ENCODE measurements at regions not wholly inside any gene's neighbourhood (a gene's known extent, or its start where the extent isn't known, plus 50 kb on each side); places are given as distances from the start of the nearest gene placed in this dataset.
A peak's percentile ranks its signal among the peaks of the same experiment; 100 is the strongest.
"Not testable (repeated sequence)": the region's sequence is repeated elsewhere in the genome, so short reads cannot be mapped to it uniquely, and the experiment has no call there.

- H3K27ac Mint-ChIP-seq, result no peak overlapping the region
- POLR2A ChIA-PET, result no interaction called here
- H3K4me3 Mint-ChIP-seq, result no peak overlapping the region
- no peaks in the 10 kb centered on the region for H3K9me3 Mint-ChIP-seq (ENCODE audit: insufficient read depth)
- H3K4me1 Mint-ChIP-seq (ENCODE audit: low read depth), result peaks cover 3% of the 10 kb centered on the region
- DNase-seq (no peak), ATAC-seq (no peak)
- CTCF ChIA-PET, result no interaction called here
- H3K36me3 Mint-ChIP-seq (ENCODE audit: low read depth), result no peaks in the 10 kb centered on the region
- peaks cover 14% of the 10 kb centered on the region for H3K27me3 Mint-ChIP-seq (ENCODE audit: low read depth)
Measured at GRCh38 chr22:23438216-23438615, 141.9 kb downstream of the IGLL1 start.

GRCh38 chr22:23437779-23438178 lies 142.3 kb downstream of the IGLL1 start:
- Mint-ChIP-seq H3K4me3 (no peak overlapping the region), H3K27me3 (ENCODE audit: low read depth) (peaks cover 14% of the 10 kb centered on the region), H3K4me1 (ENCODE audit: low read depth) (peaks cover 7% of the 10 kb centered on the region), H3K27ac (no peak overlapping the region), H3K36me3 (ENCODE audit: low read depth) (no peaks in the 10 kb centered on the region), H3K9me3 (ENCODE audit: insufficient read depth) (no peaks in the 10 kb centered on the region)
- DNase-seq (no peak), ATAC-seq (no peak)
- ChIA-PET CTCF (no interaction called here), POLR2A (no interaction called here)

- H3K4me1 Mint-ChIP-seq (ENCODE audit: low read depth); H3K27ac Mint-ChIP-seq; POLR2A ChIA-PET; H3K36me3 Mint-ChIP-seq (ENCODE audit: low read depth); DNase-seq; H3K27me3 Mint-ChIP-seq (ENCODE audit: low read depth); CTCF ChIA-PET; ATAC-seq; H3K9me3 Mint-ChIP-seq (ENCODE audit: insufficient read depth); H3K4me3 Mint-ChIP-seq: not testable (repeated sequence)
Measured at GRCh38 chr22:23437107-23437395, 143.0 kb downstream of the IGLL1 start.

- H3K36me3 Mint-ChIP-seq (ENCODE audit: low read depth); H3K27ac Mint-ChIP-seq; H3K9me3 Mint-ChIP-seq (ENCODE audit: insufficient read depth); ATAC-seq; CTCF ChIA-PET; DNase-seq; H3K4me1 Mint-ChIP-seq (ENCODE audit: low read depth); POLR2A ChIA-PET; H3K27me3 Mint-ChIP-seq (ENCODE audit: low read depth); H3K4me3 Mint-ChIP-seq: not testable (repeated sequence)
Measured at GRCh38 chr22:23436354-23437106, 143.6 kb downstream of the IGLL1 start.

- H3K27me3 Mint-ChIP-seq (ENCODE audit: low read depth); H3K4me3 Mint-ChIP-seq; H3K9me3 Mint-ChIP-seq (ENCODE audit: insufficient read depth); H3K36me3 Mint-ChIP-seq (ENCODE audit: low read depth); H3K27ac Mint-ChIP-seq; H3K4me1 Mint-ChIP-seq (ENCODE audit: low read depth); POLR2A ChIA-PET; DNase-seq; ATAC-seq; CTCF ChIA-PET: not testable (repeated sequence)
Measured at GRCh38 chr22:23435186-23435585, 144.9 kb downstream of the IGLL1 start.

- Mint-ChIP-seq H3K27me3 (ENCODE audit: low read depth) (peaks cover 12% of the 10 kb centered on the region), H3K9me3 (ENCODE audit: insufficient read depth) (peaks cover 12% of the 10 kb centered on the region)
- H3K4me3 Mint-ChIP-seq; H3K4me1 Mint-ChIP-seq (ENCODE audit: low read depth); H3K27ac Mint-ChIP-seq; ATAC-seq; POLR2A ChIA-PET; CTCF ChIA-PET; DNase-seq; H3K36me3 Mint-ChIP-seq (ENCODE audit: low read depth): not testable (repeated sequence)
Measured at GRCh38 chr22:23434198-23434830, 145.8 kb downstream of the IGLL1 start.

GRCh38 chr22:23433127-23434005 lies 146.7 kb downstream of the IGLL1 start:
- H3K27me3 Mint-ChIP-seq (ENCODE audit: low read depth); POLR2A ChIA-PET; CTCF ChIA-PET; H3K4me1 Mint-ChIP-seq (ENCODE audit: low read depth); H3K36me3 Mint-ChIP-seq (ENCODE audit: low read depth): not testable (repeated sequence)
- ATAC-seq (peak; percentile 98), DNase-seq (peak; percentile 53)
- H3K27ac Mint-ChIP-seq, result peak overlapping the region; percentile 6
- H3K4me3 Mint-ChIP-seq, result peak overlapping the region; percentile 57
- peaks cover 12% of the 10 kb centered on the region for H3K9me3 Mint-ChIP-seq (ENCODE audit: insufficient read depth)

- H3K4me1 Mint-ChIP-seq (ENCODE audit: low read depth); H3K36me3 Mint-ChIP-seq (ENCODE audit: low read depth); H3K27ac Mint-ChIP-seq; CTCF ChIA-PET; H3K4me3 Mint-ChIP-seq; POLR2A ChIA-PET; DNase-seq; ATAC-seq; H3K27me3 Mint-ChIP-seq (ENCODE audit: low read depth): not testable (repeated sequence)
- H3K9me3 Mint-ChIP-seq (ENCODE audit: insufficient read depth), result peaks cover 12% of the 10 kb centered on the region
Measured at GRCh38 chr22:23432719-23433118, 147.4 kb downstream of the IGLL1 start.

- H3K27ac Mint-ChIP-seq, result no peak overlapping the region
- no peak for DNase-seq
- ATAC-seq, result no peak
- CTCF ChIA-PET, result interaction anchor here (1.9 kb wide), 1 partner anchor 46 kb away, joined by 5 read pairs; no protein-coding TSS in a partner anchor
- H3K27me3 Mint-ChIP-seq (ENCODE audit: low read depth), result peaks cover 11% of the 10 kb centered on the region
- POLR2A ChIA-PET, result no interaction called here
- H3K4me3 Mint-ChIP-seq, result no peak overlapping the region
- H3K36me3 Mint-ChIP-seq (ENCODE audit: low read depth), result peaks cover 4% of the 10 kb centered on the region
- peaks cover 9% of the 10 kb centered on the region for H3K4me1 Mint-ChIP-seq (ENCODE audit: low read depth)
- peaks cover 12% of the 10 kb centered on the region for H3K9me3 Mint-ChIP-seq (ENCODE audit: insufficient read depth)
Measured at GRCh38 chr22:23431337-23432072, 148.6 kb downstream of the IGLL1 start.

- CTCF ChIA-PET; ATAC-seq; POLR2A ChIA-PET; H3K9me3 Mint-ChIP-seq (ENCODE audit: insufficient read depth); H3K4me3 Mint-ChIP-seq; DNase-seq; H3K4me1 Mint-ChIP-seq (ENCODE audit: low read depth); H3K27me3 Mint-ChIP-seq (ENCODE audit: low read depth); H3K27ac Mint-ChIP-seq; H3K36me3 Mint-ChIP-seq (ENCODE audit: low read depth): not testable (repeated sequence)
Measured at GRCh38 chr22:23424551-23425068, 155.5 kb downstream of the IGLL1 start.

GRCh38 chr22:23424031-23424430 lies 156.1 kb downstream of the IGLL1 start:
- CTCF ChIA-PET, result no interaction called here
- POLR2A ChIA-PET, result no interaction called here

GRCh38 chr22:23422281-23422680 lies 157.8 kb downstream of the IGLL1 start:
- ATAC-seq; POLR2A ChIA-PET; CTCF ChIA-PET; H3K27me3 Mint-ChIP-seq (ENCODE audit: low read depth); DNase-seq; H3K4me1 Mint-ChIP-seq (ENCODE audit: low read depth); H3K4me3 Mint-ChIP-seq; H3K36me3 Mint-ChIP-seq (ENCODE audit: low read depth); H3K27ac Mint-ChIP-seq; H3K9me3 Mint-ChIP-seq (ENCODE audit: insufficient read depth): not testable (repeated sequence)

More at GRCh38 chr22:23424031-23424430, 156.1 kb downstream of the IGLL1 start:
- Mint-ChIP-seq H3K36me3 (ENCODE audit: low read depth) (no peaks in the 10 kb centered on the region), H3K27me3 (ENCODE audit: low read depth) (peaks cover 5% of the 10 kb centered on the region), H3K4me3 (no peak overlapping the region), H3K9me3 (ENCODE audit: insufficient read depth) (no peaks in the 10 kb centered on the region), H3K27ac (no peak overlapping the region), H3K4me1 (ENCODE audit: low read depth) (peaks cover 10% of the 10 kb centered on the region)
- ATAC-seq, result no peak
- no peak for DNase-seq

All from activated CD8-positive, alpha-beta T cell treated with anti-CD3 and anti-CD28 coated beads, Interleukin-2, amount 10 ng/mL, durations not matched to agents 7 days and 5 days (primary cell).